GM23338 (cell line): ENCODE measurements at regions not wholly inside any gene's neighbourhood (a gene's known extent, or its start where the extent isn't known, plus 50 kb on each side); places are given as distances from the start of the nearest gene placed in this dataset.
"Not testable (repeated sequence)": the region's sequence is repeated elsewhere in the genome, so short reads cannot be mapped to it uniquely, and the experiment has no call there.

Experiments used
- CREB1 ChIP-seq: fragments of 250-450 bp; sonication (Bioruptor Pico); IDR thresholded peaks from 2 replicates; pipeline ENCODE4 v1.5.0; 2020; ENCODE audit warnings: low read depth, mild to moderate bottlenecking, moderate library complexity
- CTCF ChIP-seq, 2 experiments: fragments of 200-600 bp in 1 of 2; sonication (generic) in 1 of 2; conservative IDR thresholded peaks; 2 replicates each; pipeline versions ENCODE4 v1.5.1 to v1.6.1; 2016 to 2017; ENCODE audit warnings: antibody characterized with exemption in 2 of 2, low read depth in 2 of 2, mild to moderate bottlenecking in 2 of 2, moderate library complexity in 1 of 2
- ETS1 ChIP-seq: IDR thresholded peaks from 2 replicates; pipeline ENCODE4 v1.6.1; 2016; ENCODE audit warnings: antibody characterized with exemption
- EZH2 ChIP-seq: fragments of 200-600 bp; sonication (generic); IDR thresholded peaks from one replicate; pipeline ENCODE4 v1.8.0; 2017; ENCODE audit warnings: antibody characterized with exemption, mild to moderate bottlenecking, low read depth; ENCODE audit not compliant: unreplicated experiment
- EZH2phosphoT487 ChIP-seq: fragments of 200-600 bp; sonication (generic); IDR thresholded peaks from one replicate; pipeline ENCODE4 v1.8.1; 2018; ENCODE audit warnings: antibody characterized with exemption; ENCODE audit not compliant: unreplicated experiment
- JUNB ChIP-seq: IDR thresholded peaks from one replicate; pipeline ENCODE4 v1.6.1; 2016; ENCODE audit warnings: antibody characterized with exemption; ENCODE audit not compliant: unreplicated experiment
- NANOG ChIP-seq: IDR thresholded peaks from 2 replicates; pipeline ENCODE4 v1.6.1; 2016; ENCODE audit warnings: antibody characterized with exemption, borderline replicate concordance
- POLR2AphosphoS5 ChIP-seq: IDR thresholded peaks from 2 replicates; pipeline ENCODE4 v1.6.1; 2016; ENCODE audit warnings: antibody characterized with exemption, low read depth
- STAT1 ChIP-seq: IDR thresholded peaks from one replicate; pipeline ENCODE4 v1.6.1; 2016; ENCODE audit warnings: antibody characterized with exemption; ENCODE audit not compliant: unreplicated experiment
- ZNF114 ChIP-seq: fragments of 250-450 bp; sonication (Bioruptor Pico); IDR thresholded peaks from 2 replicates; pipeline ENCODE4 v1.5.0; 2020; ENCODE audit warnings: mild to moderate bottlenecking, moderate library complexity
- ZNF331 ChIP-seq: fragments of 250-450 bp; sonication (Bioruptor Pico); IDR thresholded peaks from 2 replicates; pipeline ENCODE4 v1.5.0; 2020; ENCODE audit warnings: low read depth, mild to moderate bottlenecking, moderate library complexity
- ZNF462 ChIP-seq: fragments of 250-450 bp; sonication (Bioruptor Pico); IDR thresholded peaks from 2 replicates; pipeline ENCODE4 v1.5.0; 2020; ENCODE audit warnings: mild to moderate bottlenecking, moderate library complexity
- TF ChIP-seq, protein P1 (sequence below): IDR thresholded peaks from one replicate; pipeline ENCODE4 v1.6.1; 2018; ENCODE audit warnings: antibody characterized with exemption; ENCODE audit not compliant: unreplicated experiment

DNA sequence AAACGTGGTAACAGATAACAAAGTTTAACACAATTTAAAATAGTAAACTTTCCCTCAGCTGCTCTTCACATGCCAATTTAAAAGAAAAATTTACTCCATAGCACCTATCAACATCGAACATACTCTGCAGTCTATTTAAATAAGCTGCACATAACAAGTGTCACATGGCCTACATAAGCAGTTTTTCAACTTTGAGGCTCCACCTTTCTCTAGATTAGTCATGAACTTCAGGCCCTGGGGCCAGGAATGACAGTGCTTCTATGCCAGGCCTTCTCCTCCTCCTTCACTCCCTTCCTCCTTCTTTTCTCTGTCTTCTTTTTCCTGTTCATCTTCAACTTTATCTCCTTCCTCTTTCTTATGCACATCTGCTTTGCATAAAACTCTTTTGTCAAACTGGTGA, 405.1 kb downstream of the PRIM2 start:
- not testable (repeated sequence) for TF ChIP-seq CTCF (conservative IDR thresholded peaks at IDR 0.05; ENCODE audit: low read depth in 2 of 2); EZH2; EZH2phosphoT487; JUNB; CREB1; ZNF331 (CRISPR knock-in tag); POLR2AphosphoS5; ZNF462 (CRISPR knock-in tag); ETS1; ZNF114; STAT1; NANOG
- TF ChIP-seq, protein P1, sequence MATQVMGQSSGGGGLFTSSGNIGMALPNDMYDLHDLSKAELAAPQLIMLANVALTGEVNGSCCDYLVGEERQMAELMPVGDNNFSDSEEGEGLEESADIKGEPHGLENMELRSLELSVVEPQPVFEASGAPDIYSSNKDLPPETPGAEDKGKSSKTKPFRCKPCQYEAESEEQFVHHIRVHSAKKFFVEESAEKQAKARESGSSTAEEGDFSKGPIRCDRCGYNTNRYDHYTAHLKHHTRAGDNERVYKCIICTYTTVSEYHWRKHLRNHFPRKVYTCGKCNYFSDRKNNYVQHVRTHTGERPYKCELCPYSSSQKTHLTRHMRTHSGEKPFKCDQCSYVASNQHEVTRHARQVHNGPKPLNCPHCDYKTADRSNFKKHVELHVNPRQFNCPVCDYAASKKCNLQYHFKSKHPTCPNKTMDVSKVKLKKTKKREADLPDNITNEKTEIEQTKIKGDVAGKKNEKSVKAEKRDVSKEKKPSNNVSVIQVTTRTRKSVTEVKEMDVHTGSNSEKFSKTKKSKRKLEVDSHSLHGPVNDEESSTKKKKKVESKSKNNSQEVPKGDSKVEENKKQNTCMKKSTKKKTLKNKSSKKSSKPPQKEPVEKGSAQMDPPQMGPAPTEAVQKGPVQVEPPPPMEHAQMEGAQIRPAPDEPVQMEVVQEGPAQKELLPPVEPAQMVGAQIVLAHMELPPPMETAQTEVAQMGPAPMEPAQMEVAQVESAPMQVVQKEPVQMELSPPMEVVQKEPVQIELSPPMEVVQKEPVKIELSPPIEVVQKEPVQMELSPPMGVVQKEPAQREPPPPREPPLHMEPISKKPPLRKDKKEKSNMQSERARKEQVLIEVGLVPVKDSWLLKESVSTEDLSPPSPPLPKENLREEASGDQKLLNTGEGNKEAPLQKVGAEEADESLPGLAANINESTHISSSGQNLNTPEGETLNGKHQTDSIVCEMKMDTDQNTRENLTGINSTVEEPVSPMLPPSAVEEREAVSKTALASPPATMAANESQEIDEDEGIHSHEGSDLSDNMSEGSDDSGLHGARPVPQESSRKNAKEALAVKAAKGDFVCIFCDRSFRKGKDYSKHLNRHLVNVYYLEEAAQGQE, result not testable (repeated sequence)
